ENCODE measurements at regions not wholly inside any gene's neighbourhood (a gene's known extent, or its start where the extent isn't known, plus 50 kb on each side); places are given as distances from the start of the nearest gene placed in this dataset.

GRCh38 chr20:53748821-53749421 is 155.3 kb upstream of the ZNF217 start:
- Mint-ChIP-seq H3K27ac (peak overlapping the region; percentile 9), H3K4me3 (no peak overlapping the region), H3K4me1 (ENCODE audit: low read depth) (peaks cover 65% of the 10 kb centered on the region), H3K36me3 (ENCODE audit: insufficient read depth in 2 of 2) (no peaks in the 10 kb centered on the region), H3K27me3 (ENCODE audit: low read depth) (no peaks in the 10 kb centered on the region), H3K9me3 (no peaks in the 10 kb centered on the region)
- DNase-seq (peak in 1 of 2 donors; percentile 12), ATAC-seq (replicated peaks in 1 of 2) (peak; percentile 56 to 57)

DNA sequence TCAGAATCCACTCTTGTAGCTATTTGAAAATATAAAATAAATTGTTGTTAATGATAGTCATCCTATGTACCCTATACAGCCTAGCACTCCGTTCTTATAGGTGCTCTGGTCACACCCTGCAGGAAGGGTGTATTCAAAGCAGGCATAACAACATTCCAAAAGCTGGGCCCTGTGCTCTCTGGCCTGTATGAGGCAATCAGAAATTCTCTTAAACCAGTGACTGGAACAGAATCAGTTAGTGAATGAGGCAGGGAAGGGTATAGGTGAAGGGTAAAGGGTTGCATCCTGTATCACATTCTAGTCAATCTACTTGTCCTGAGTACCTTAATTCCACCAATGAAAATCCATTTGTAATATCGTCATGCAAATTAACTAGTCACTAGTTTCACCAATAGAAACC is 154.5 kb upstream of the ZNF217 start:
- no peaks in the 10 kb centered on the region for H3K27me3 Mint-ChIP-seq (ENCODE audit: low read depth)
- H3K4me3 Mint-ChIP-seq = no peak overlapping the region
- H3K4me1 Mint-ChIP-seq (ENCODE audit: low read depth) = peaks cover 58% of the 10 kb centered on the region
- DNase-seq (no peak), ATAC-seq (replicated peaks in 1 of 2) (no peak)
- no peaks in the 10 kb centered on the region for H3K36me3 Mint-ChIP-seq (ENCODE audit: insufficient read depth in 2 of 2)
- no peaks in the 10 kb centered on the region for H3K9me3 Mint-ChIP-seq
- H3K27ac Mint-ChIP-seq = no peak overlapping the region

DNA sequence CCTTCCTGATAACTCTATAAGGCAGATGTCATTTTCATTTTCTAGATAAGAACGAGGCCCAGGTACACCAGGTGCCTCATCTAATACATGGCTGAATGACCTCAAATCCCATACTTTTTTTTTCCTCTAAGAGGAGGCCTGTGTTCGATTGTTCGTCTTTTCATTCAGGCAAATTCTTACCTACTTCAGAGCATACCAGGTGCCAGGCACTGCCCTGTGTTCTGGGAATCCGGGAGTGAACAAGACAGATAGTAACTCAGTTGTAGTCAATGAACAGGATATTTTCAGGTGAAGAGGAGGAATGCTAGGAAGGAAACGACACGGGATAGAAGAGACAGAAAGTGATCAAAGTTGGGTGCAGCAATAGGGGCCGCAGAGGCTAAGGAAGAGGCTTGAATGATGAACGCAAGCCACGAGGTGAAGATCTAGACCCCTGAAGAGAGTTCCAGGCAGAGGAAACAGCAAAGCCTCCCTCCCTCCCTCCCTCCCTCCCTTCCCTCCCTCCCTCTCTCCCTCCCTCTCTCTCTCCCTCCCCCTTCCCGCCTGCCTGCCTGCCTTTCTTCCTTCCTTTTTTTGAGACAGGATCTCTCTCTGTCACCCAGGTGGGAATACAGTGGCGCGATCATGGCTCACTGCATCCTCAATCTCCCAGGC is 150.1 kb upstream of the ZNF217 start:
- Mint-ChIP-seq H3K9me3 (no peaks in the 10 kb centered on the region), H3K27me3 (ENCODE audit: low read depth) (no peaks in the 10 kb centered on the region), H3K36me3 (ENCODE audit: insufficient read depth in 2 of 2) (no peaks in the 10 kb centered on the region), H3K4me3 (no peak overlapping the region), H3K27ac (no peak overlapping the region), H3K4me1 (ENCODE audit: low read depth) (peaks cover 38% of the 10 kb centered on the region)
- no peak for DNase-seq
- ATAC-seq (replicated peaks in 1 of 2) = no peak

- ATAC-seq (replicated peaks in 1 of 2) (no peak), DNase-seq (no peak)
- no peaks in the 10 kb centered on the region for H3K36me3 Mint-ChIP-seq (ENCODE audit: insufficient read depth in 2 of 2)
- no peak overlapping the region for H3K27ac Mint-ChIP-seq
- H3K9me3 Mint-ChIP-seq = no peaks in the 10 kb centered on the region
- peaks cover 36% of the 10 kb centered on the region for H3K4me1 Mint-ChIP-seq (ENCODE audit: low read depth)
- H3K4me3 Mint-ChIP-seq = no peak overlapping the region
- H3K27me3 Mint-ChIP-seq (ENCODE audit: low read depth) = no peaks in the 10 kb centered on the region
Measured at GRCh38 chr20:53742685-53743081, 149.0 kb upstream of the ZNF217 start.

DNA sequence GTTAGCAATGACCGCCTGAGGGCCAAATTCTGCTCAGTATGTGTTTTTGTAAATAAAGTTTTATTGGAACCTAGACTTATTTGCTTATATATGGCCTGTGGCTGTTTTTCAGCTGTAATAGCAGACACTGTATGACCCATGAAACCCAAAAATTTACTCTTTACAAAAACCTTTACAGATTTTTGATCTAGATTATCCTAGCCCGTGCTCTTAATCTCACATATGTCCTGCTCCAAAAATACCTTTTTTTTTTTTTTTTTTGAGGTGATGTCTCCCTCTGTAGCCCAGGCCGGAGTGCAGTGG is 148.0 kb upstream of the ZNF217 start:
- Mint-ChIP-seq H3K4me1 (ENCODE audit: low read depth) (peaks cover 46% of the 10 kb centered on the region), H3K4me3 (peak overlapping the region in 1 of 2 donors; percentile 97), H3K27me3 (ENCODE audit: low read depth) (no peaks in the 10 kb centered on the region), H3K9me3 (no peaks in the 10 kb centered on the region), H3K27ac (peak overlapping the region; percentile 92), H3K36me3 (ENCODE audit: insufficient read depth in 2 of 2) (no peaks in the 10 kb centered on the region)
- no peak for DNase-seq
- no peak for ATAC-seq (replicated peaks in 1 of 2)

DNA sequence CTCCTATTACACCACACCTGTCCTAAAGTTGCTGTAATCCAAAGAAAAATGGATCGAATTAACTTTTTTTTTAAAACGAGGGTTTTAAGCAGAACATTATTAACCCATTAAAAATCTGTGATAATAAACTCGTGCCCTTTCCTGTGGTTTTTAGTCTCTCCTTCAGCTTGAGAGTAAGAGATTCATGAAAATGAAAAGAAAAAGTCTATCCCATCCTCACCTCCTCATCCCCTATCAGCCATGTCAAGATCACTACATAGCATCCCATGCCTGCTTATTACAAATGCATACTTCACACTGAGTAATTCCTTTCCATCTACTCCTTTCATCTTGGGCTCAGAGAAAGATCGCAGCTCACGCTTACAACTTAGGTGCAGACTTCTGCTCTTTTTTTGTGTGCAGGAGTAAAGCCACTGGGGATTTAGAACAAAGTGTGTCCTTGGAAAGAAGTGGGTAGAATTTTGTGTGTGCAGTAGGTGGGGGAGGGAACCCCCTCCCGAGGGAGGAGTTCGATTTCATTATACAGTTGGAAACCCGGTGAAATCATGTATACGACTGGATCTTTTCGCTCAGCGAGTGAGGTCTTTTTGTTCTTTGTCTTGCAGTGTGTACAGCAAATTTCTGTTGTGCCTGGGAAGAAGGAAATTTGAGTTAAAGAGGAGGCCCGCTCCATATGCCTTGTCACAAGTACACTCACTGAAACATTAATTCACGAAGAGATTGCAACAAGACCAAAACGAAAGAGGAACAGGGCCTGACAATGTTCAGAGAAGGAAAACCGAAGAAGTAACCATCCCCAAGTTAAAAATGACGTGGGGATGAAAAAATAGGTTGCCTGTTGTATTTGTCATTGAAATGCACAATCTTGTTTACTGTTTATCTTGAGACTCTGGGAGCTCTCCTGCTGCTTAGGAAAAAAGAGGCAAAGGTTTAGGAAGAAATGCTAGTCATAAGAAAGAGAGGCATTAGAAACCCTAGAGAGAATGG is 146.5 kb upstream of the ZNF217 start:
- H3K27me3 Mint-ChIP-seq (ENCODE audit: low read depth) = no peaks in the 10 kb centered on the region
- ATAC-seq (replicated peaks in 1 of 2) = peak; percentile 87 to 90
- H3K4me3 Mint-ChIP-seq = peak overlapping the region; percentile 83 to 97
- H3K9me3 Mint-ChIP-seq = no peaks in the 10 kb centered on the region
- H3K36me3 Mint-ChIP-seq (ENCODE audit: insufficient read depth in 2 of 2) = no peaks in the 10 kb centered on the region
- H3K27ac Mint-ChIP-seq = peak overlapping the region; percentile 92
- peaks cover 56% of the 10 kb centered on the region for H3K4me1 Mint-ChIP-seq (ENCODE audit: low read depth)
- DNase-seq = peak in 1 of 2 donors; percentile 32

- Mint-ChIP-seq H3K27me3 (ENCODE audit: low read depth) (no peaks in the 10 kb centered on the region), H3K9me3 (no peaks in the 10 kb centered on the region), H3K4me3 (peak overlapping the region; percentile 83 to 97), H3K27ac (peak overlapping the region; percentile 92), H3K4me1 (ENCODE audit: low read depth) (peaks cover 50% of the 10 kb centered on the region), H3K36me3 (ENCODE audit: insufficient read depth in 2 of 2) (no peaks in the 10 kb centered on the region)
- ATAC-seq (replicated peaks in 1 of 2) (no peak), DNase-seq (no peak)
Measured at GRCh38 chr20:53738945-53739798, 145.5 kb upstream of the ZNF217 start.

DNA sequence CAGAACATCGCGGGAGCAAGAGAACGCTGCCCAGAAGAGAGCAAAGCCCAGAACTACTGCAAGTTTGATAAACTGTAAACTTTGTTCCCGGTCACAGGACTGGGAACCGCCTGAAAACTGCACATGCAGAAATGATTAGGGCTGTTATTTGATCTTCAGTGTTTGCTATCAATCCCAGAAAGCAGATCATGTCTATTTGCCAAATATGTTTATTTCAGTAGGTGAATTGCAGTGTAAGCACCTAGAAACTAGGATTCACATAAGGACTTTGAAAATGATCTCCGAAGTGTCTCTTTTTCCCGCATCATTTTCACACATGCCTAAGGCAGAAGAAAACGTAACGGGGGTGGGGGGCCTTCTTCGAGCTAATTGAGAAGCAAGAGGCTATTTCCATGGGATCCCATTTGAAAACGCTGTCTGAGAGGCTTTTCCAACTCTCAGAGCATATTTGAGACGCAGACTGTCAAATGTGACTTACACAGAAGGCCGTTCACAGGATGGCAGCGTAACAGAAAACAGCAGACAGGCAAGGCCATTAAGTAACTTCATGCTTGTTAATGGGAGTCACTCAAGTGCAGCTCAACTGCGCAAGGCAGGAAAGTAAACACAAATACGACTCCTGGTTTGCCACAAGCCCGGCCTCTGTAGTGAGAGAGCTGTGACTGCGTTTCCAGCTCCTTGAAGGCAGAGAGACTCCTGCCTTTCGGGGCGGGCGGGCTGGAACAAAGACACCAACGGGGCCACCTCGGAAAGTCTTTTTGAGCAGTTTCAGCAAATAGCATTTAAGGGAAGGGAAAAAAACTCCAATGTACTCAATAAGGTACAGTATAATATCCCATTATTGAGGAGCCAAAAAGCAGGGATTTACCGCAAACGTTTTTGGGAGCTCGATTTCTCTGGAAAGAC is 144.7 kb upstream of the ZNF217 start:
- peaks cover 47% of the 10 kb centered on the region for H3K4me1 Mint-ChIP-seq (ENCODE audit: low read depth)
- H3K9me3 Mint-ChIP-seq = no peaks in the 10 kb centered on the region
- no peaks in the 10 kb centered on the region for H3K36me3 Mint-ChIP-seq (ENCODE audit: insufficient read depth in 2 of 2)
- ATAC-seq (replicated peaks in 1 of 2) (no peak), DNase-seq (no peak)
- no peak overlapping the region for H3K27ac Mint-ChIP-seq
- H3K27me3 Mint-ChIP-seq (ENCODE audit: low read depth) = no peaks in the 10 kb centered on the region
- H3K4me3 Mint-ChIP-seq = no peak overlapping the region

GRCh38 chr20:53737396-53738038 is 143.9 kb upstream of the ZNF217 start:
- H3K4me1 Mint-ChIP-seq (ENCODE audit: low read depth) = peaks cover 47% of the 10 kb centered on the region
- H3K4me3 Mint-ChIP-seq = peak overlapping the region; percentile 72 to 76

DNA sequence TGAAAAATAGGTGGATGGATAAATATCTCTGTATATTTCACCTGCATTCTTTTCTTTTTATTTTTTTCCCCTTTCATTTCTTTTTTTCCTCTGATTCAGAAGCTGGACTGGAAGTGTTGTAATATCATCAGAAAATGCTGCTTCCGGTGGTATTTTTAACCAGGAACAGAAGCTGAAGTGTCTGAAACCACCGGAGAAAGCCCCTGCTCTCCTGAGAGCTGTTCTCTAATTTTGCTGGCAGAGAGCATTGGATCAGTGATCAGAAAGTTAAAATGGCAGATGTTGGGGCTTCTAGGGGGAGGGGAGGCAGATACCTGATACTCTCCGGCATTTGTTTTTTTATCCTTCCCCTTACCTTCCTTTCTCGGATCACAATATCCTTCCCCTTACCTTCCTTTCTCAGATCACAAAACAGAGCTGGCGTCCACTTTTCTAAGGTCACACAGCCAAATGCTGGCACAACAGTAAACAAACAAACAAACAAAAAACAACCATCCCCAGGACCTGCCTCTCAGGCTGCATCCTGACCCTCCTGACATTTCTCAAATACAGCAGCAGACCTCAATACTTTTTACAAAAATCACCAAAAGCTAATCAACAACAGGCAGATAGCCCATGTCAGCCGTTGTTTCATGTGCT is 143.2 kb upstream of the ZNF217 start:
- H3K36me3 Mint-ChIP-seq (ENCODE audit: insufficient read depth in 2 of 2) = no peaks in the 10 kb centered on the region
- DNase-seq (peak; percentile 20 to 34), ATAC-seq (replicated peaks in 1 of 2) (peak; percentile 42 to 54)
- H3K27ac Mint-ChIP-seq = peak overlapping the region; percentile 91
- peak overlapping the region; percentile 72 to 76 for H3K4me3 Mint-ChIP-seq
- peaks cover 47% of the 10 kb centered on the region for H3K4me1 Mint-ChIP-seq (ENCODE audit: low read depth)
- H3K27me3 Mint-ChIP-seq (ENCODE audit: low read depth) = no peaks in the 10 kb centered on the region
- no peaks in the 10 kb centered on the region for H3K9me3 Mint-ChIP-seq

More at GRCh38 chr20:53737396-53738038, 143.9 kb upstream of the ZNF217 start:
- DNase-seq = no peak
- no peaks in the 10 kb centered on the region for H3K9me3 Mint-ChIP-seq
- no peaks in the 10 kb centered on the region for H3K27me3 Mint-ChIP-seq (ENCODE audit: low read depth)
- H3K36me3 Mint-ChIP-seq (ENCODE audit: insufficient read depth in 2 of 2) = no peaks in the 10 kb centered on the region
- H3K27ac Mint-ChIP-seq = peak overlapping the region; percentile 91
- no peak for ATAC-seq (replicated peaks in 1 of 2)

DNA sequence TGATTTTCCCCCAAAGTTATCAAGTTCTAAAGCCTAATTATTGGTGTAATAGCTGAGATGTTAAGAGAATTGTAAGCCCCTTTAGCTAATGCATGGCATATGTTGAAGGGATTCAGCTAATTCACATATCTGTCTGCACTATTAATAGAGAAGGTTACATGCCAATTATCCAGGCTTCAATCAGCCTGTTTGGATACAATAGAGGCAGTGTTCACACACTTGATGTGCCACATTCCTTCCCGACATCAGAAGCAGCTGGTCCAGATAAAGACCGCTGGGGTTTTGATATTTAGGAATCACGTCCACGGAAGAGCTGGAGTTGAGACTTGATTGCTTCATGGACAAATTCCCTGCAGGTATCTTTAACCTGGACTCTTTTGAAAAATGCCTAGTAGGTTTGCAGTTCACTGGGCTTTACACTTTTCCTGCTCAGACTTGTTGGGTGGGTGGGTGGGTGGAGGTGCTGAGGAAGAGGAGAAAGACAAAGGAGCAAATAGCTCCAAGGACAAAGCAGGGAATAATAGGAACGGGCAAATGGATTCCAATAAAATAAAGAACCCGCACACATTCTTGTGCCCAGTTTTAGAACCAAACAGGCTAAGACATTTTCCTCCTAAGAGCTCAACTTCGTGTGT is 142.6 kb upstream of the ZNF217 start:
- Mint-ChIP-seq H3K36me3 (ENCODE audit: insufficient read depth in 2 of 2) (no peaks in the 10 kb centered on the region), H3K4me1 (ENCODE audit: low read depth) (peaks cover 45% of the 10 kb centered on the region), H3K4me3 (peak overlapping the region; percentile 72 to 76), H3K9me3 (no peaks in the 10 kb centered on the region), H3K27me3 (ENCODE audit: low read depth) (no peaks in the 10 kb centered on the region), H3K27ac (peak overlapping the region; percentile 91)
- no peak for DNase-seq
- ATAC-seq (replicated peaks in 1 of 2) = no peak

Measured in activated T-cell treated with anti-CD3 and anti-CD28 coated beads, Interleukin-2, amount 50 U/mL, for 72 hours (primary cell).